ENCODE measurements at regions not wholly inside any gene's neighbourhood (a gene's known extent, or its start where the extent isn't known, plus 50 kb on each side); places are given as distances from the start of the nearest gene placed in this dataset.

GRCh38 chr9:1219284-1219683 is 169.1 kb downstream of the DMRT2 start:
- H3K9me1 ChIP-seq (ENCODE audit: control insufficient read depth, extremely low read depth, insufficient read depth, low read length) = no peaks in the 10 kb centered on the region
- no peak overlapping the region for H3K4me2 ChIP-seq (ENCODE audit: control insufficient read depth, extremely low read depth, insufficient read depth, low read depth, low read length)
- no peak for DNase-seq (ENCODE audit: low read depth, low spot score)
- H4K20me1 ChIP-seq (ENCODE audit: control insufficient read depth, extremely low read depth, insufficient read depth, low read length) = no peaks in the 10 kb centered on the region
- H3K9ac ChIP-seq (ENCODE audit: control insufficient read depth, extremely low read depth, insufficient read depth, low read length) = no peak overlapping the region
- dilution Hi-C loops (cut with MboI; ENCODE audit: extremely low pct_ligation_motif_present, low sequenced_read_pairs) = no loop called here
- no peaks in the 10 kb centered on the region for H3K36me3 ChIP-seq (ENCODE audit: control insufficient read depth in 2 of 2, extremely low read depth in 1 of 2, insufficient read depth in 2 of 2, low read length in 2 of 2)
- no peaks in the 10 kb centered on the region for H3K79me2 ChIP-seq (ENCODE audit: control insufficient read depth, insufficient read depth, low read length)
- H3K4me1 ChIP-seq (ENCODE audit: control insufficient read depth, extremely low read depth, insufficient read depth, low read length) = peaks cover 6% of the 10 kb centered on the region
- H3K27me3 ChIP-seq (ENCODE audit: control insufficient read depth, extremely low read depth, insufficient read depth, low read length) = no peaks in the 10 kb centered on the region
- H2AFZ ChIP-seq (ENCODE audit: control insufficient read depth, low read length) = no peak overlapping the region
- TF ChIP-seq EZH2 (IDR thresholded peaks at IDR 0.05; ENCODE audit: low read length) (no peak), CTCF (optimal IDR thresholded peaks at IDR 0.05 in 1 of 3, IDR thresholded peaks at IDR 0.05 in 1 of 3, conservative IDR thresholded peaks at IDR 0.05 in 1 of 3; ENCODE audit: extremely low read depth in 1 of 3, insufficient read depth in 2 of 3, low read length in 3 of 3) (no peak)
- H3K9me3 ChIP-seq (ENCODE audit: control insufficient read depth, low read depth, low read length) = no peaks in the 10 kb centered on the region
- no peak overlapping the region for H3K27ac ChIP-seq (ENCODE audit: control insufficient read depth, insufficient read depth, low read length)
- no peak overlapping the region for H3K4me3 ChIP-seq (ENCODE audit: control insufficient read depth in 2 of 3, extremely low read depth in 1 of 3, insufficient read depth in 2 of 3, low read depth in 1 of 3, low read length in 3 of 3)
- no peak for FAIRE-seq

DNA sequence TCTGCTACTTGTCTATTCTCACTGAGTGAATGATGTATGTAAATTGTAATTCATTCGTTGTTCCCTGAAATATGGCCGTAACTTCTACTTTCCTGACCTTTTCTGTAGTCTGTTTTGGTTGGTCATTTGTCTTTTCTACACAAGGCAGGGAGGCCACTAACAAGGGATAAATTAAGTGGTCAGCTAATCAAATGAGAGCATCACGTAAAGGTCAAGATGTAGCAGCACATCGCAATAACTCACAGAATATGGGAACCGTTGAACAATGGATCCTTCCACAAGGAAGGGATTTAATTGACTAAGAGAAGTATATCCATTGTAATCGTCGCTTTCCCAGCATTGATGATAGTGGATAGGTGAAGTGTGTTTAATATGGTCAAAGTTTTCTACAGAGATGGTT is 171.1 kb downstream of the DMRT2 start:
- dilution Hi-C loops (cut with MboI; ENCODE audit: extremely low pct_ligation_motif_present, low sequenced_read_pairs) = no loop called here
- no peaks in the 10 kb centered on the region for H4K20me1 ChIP-seq (ENCODE audit: control insufficient read depth, extremely low read depth, insufficient read depth, low read length)
- no peak overlapping the region for H3K9ac ChIP-seq (ENCODE audit: control insufficient read depth, extremely low read depth, insufficient read depth, low read length)
- DNase-seq (ENCODE audit: low read depth, low spot score) = no peak
- no peak overlapping the region for H3K4me2 ChIP-seq (ENCODE audit: control insufficient read depth, extremely low read depth, insufficient read depth, low read depth, low read length)
- H3K9me1 ChIP-seq (ENCODE audit: control insufficient read depth, extremely low read depth, insufficient read depth, low read length) = no peaks in the 10 kb centered on the region
- H3K79me2 ChIP-seq (ENCODE audit: control insufficient read depth, insufficient read depth, low read length) = no peaks in the 10 kb centered on the region
- H3K4me3 ChIP-seq (ENCODE audit: control insufficient read depth in 2 of 3, extremely low read depth in 1 of 3, insufficient read depth in 2 of 3, low read depth in 1 of 3, low read length in 3 of 3) = no peak overlapping the region
- TF ChIP-seq EZH2 (IDR thresholded peaks at IDR 0.05; ENCODE audit: low read length) (no peak), CTCF (optimal IDR thresholded peaks at IDR 0.05 in 1 of 3, IDR thresholded peaks at IDR 0.05 in 1 of 3, conservative IDR thresholded peaks at IDR 0.05 in 1 of 3; ENCODE audit: extremely low read depth in 1 of 3, insufficient read depth in 2 of 3, low read length in 3 of 3) (no peak)
- H3K9me3 ChIP-seq (ENCODE audit: control insufficient read depth, low read depth, low read length) = no peaks in the 10 kb centered on the region
- H3K27me3 ChIP-seq (ENCODE audit: control insufficient read depth, extremely low read depth, insufficient read depth, low read length) = no peaks in the 10 kb centered on the region
- H2AFZ ChIP-seq (ENCODE audit: control insufficient read depth, low read length) = no peak overlapping the region
- H3K4me1 ChIP-seq (ENCODE audit: control insufficient read depth, extremely low read depth, insufficient read depth, low read length) = peaks cover 4% of the 10 kb centered on the region
- H3K36me3 ChIP-seq (ENCODE audit: control insufficient read depth in 2 of 2, extremely low read depth in 1 of 2, insufficient read depth in 2 of 2, low read length in 2 of 2) = no peaks in the 10 kb centered on the region
- H3K27ac ChIP-seq (ENCODE audit: control insufficient read depth, insufficient read depth, low read length) = no peak overlapping the region
- FAIRE-seq = no peak
